ENCODE measurements at regions not wholly inside any gene's neighbourhood (a gene's known extent, or its start where the extent isn't known, plus 50 kb on each side); places are given as distances from the start of the nearest gene placed in this dataset.
"Not testable (repeated sequence)": the region's sequence is repeated elsewhere in the genome, so short reads cannot be mapped to it uniquely, and the experiment has no call there.

DNA sequence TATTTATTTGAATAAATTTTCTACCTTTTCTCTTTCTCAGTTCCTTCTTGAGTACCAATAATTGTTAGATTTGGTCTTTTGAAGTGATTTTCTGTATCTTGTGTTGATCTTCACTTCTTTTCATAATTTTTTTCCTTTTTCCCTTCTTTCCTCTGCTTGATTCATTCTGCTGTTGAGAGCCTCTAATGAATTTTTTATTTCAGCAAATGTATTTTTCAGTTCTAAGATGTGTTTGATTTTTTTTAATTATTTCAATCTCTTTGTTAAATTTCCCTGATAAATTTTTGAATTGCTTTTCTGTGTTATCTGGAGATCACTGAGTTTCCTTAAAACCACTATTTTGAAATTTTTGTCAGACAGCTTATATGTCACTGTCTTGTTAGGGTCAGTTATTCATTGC is 155.4 kb upstream of the IL15 start:
- Histone ChIP-seq H3K4me3 (replicated peaks in 1 of 3; ENCODE audit: insufficient read depth in 1 of 3, low read depth in 2 of 3, low read length in 3 of 3) (no peak overlapping the region), H2AFZ (ENCODE audit: low read length) (no peak overlapping the region), H3K4me1 (ENCODE audit: insufficient read depth, low read length) (no peaks in the 10 kb centered on the region), H4K20me1 (ENCODE audit: insufficient read depth, low read length) (no peaks in the 10 kb centered on the region), H3K36me3 (replicated peaks in 1 of 2; ENCODE audit: control insufficient read depth in 1 of 2, insufficient read depth in 2 of 2, low read length in 2 of 2) (no peaks in the 10 kb centered on the region), H3K79me2 (ENCODE audit: insufficient read depth, low read length) (no peaks in the 10 kb centered on the region), H3K27ac (ENCODE audit: extremely low read length, insufficient read depth, low read length) (no peak overlapping the region), H3K9ac (ENCODE audit: insufficient read depth, low read depth, low read length) (no peak overlapping the region), H3K27me3 (ENCODE audit: control insufficient read depth in 1 of 2, insufficient read depth in 2 of 2, low read length in 2 of 2) (no peaks in the 10 kb centered on the region), H3K9me3 (ENCODE audit: low read length) (peaks cover 71% of the 10 kb centered on the region), H3K4me2 (ENCODE audit: low read depth, low read length) (no peak overlapping the region)
- intact Hi-C loops (cut with micrococcal nuclease; ENCODE audit: unreplicated experiment) (no loop called here), in situ Hi-C loops (cut with HindIII; ENCODE audit: extremely low pct_ligation_motif_present, low pct_unique_long_range_greater_than_20kb) (no loop called here)
- TF ChIP-seq ZNF160 (CRISPR knock-in tag; IDR thresholded peaks at IDR 0.05): peak; percentile 59; the same call in 1 of the 2 replicates
- no peak for TF ChIP-seq ZSCAN21 (CRISPR knock-in tag; IDR thresholded peaks at IDR 0.05; ENCODE audit: borderline replicate concordance)
- TF ChIP-seq ZNF577 (CRISPR knock-in tag; IDR thresholded peaks at IDR 0.05; ENCODE audit: borderline replicate concordance, low read depth): no peak
- TF ChIP-seq CEBPB (IDR thresholded peaks at IDR 0.05; ENCODE audit: borderline replicate concordance, low read depth, low read length): no peak
- FAIRE-seq (no peak), DNase-seq (ENCODE audit: low spot score) (no peak), ATAC-seq (no peak)
- BruUV-seq (replicated peaks): no TSS peak
- POLR2A ChIA-PET: no interaction called here
- CTCF ChIA-PET (ENCODE audit: low intra/inter-chr PET ratio, low total read pairs): no interaction called here

DNA sequence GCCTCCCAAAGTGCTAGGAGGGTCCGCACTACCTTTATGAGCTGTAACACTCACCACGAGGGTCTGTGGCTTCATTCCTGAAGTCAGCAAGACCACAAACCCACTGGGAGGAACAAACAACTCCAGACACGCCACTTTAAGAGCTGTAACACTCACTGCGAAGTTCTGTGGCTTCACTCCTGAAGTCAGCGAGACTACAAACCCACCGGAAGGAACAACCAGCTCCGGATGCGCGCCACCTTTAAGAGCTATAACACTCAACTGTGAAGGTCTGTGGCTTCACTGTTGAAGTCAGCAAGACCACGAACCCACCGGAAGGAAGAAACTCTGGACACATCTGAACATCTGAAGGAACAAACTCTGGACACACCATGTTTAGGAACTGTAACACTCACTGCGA is 152.1 kb upstream of the IL15 start:
- in situ Hi-C loops (cut with HindIII; ENCODE audit: extremely low pct_ligation_motif_present, low pct_unique_long_range_greater_than_20kb); H3K4me2 ChIP-seq (ENCODE audit: low read depth, low read length); BruUV-seq (replicated peaks); H3K4me1 ChIP-seq (ENCODE audit: insufficient read depth, low read length); ATAC-seq; H4K20me1 ChIP-seq (ENCODE audit: insufficient read depth, low read length); H3K79me2 ChIP-seq (ENCODE audit: insufficient read depth, low read length); intact Hi-C loops (cut with micrococcal nuclease; ENCODE audit: unreplicated experiment); DNase-seq (ENCODE audit: low spot score); FAIRE-seq; CTCF ChIA-PET (ENCODE audit: low intra/inter-chr PET ratio, low total read pairs); POLR2A ChIA-PET; H3K36me3 ChIP-seq (replicated peaks in 1 of 2; ENCODE audit: control insufficient read depth in 1 of 2, insufficient read depth in 2 of 2, low read length in 2 of 2); H3K27me3 ChIP-seq (ENCODE audit: control insufficient read depth in 1 of 2, insufficient read depth in 2 of 2, low read length in 2 of 2); H3K27ac ChIP-seq (ENCODE audit: extremely low read length, insufficient read depth, low read length); H3K4me3 ChIP-seq (replicated peaks in 1 of 3; ENCODE audit: insufficient read depth in 1 of 3, low read depth in 2 of 3, low read length in 3 of 3); H3K9ac ChIP-seq (ENCODE audit: insufficient read depth, low read depth, low read length); H2AFZ ChIP-seq (ENCODE audit: low read length): not testable (repeated sequence)
- WGBS (ENCODE audit: low lambda C conversion rate): 40% methylated on average over 12 of the region's 12 CpGs
- H3K9me3 ChIP-seq (ENCODE audit: low read length): peaks cover 63% of the 10 kb centered on the region
